Keratinocyte (primary cell): ENCODE measurements at regions not wholly inside any gene's neighbourhood (a gene's known extent, or its start where the extent isn't known, plus 50 kb on each side); places are given as distances from the start of the nearest gene placed in this dataset.

Experiments used
- DNase-seq: peaks from one replicate; pipeline ENCODE4 v3.0.0-alpha.2; 2011; ENCODE audit warnings: low read depth, missing footprints, low spot score
- FAIRE-seq: peaks from 2 replicates; lab custom pipeline; 2011; peaks lifted over from hg19 to GRCh38; lab: Jason Lieb, UNC
- H2AFZ ChIP-seq: 2 replicates; pipeline ENCODE4 v1.6.0; 2012; ENCODE audit warnings: low read length, control low read depth, inconsistent platforms; ENCODE audit not compliant: control insufficient read depth
- H3K27ac ChIP-seq: 2 replicates; pipeline ENCODE4 v1.5.1; 2011; ENCODE audit warnings: low read length; ENCODE audit not compliant: control insufficient read depth, insufficient read depth
- H3K27me3 ChIP-seq: 3 replicates; pipeline ENCODE4 v1.6.0; 2011; ENCODE audit warnings: low read length; ENCODE audit not compliant: control insufficient read depth, insufficient read depth; ENCODE audit errors: extremely low read depth
- H3K36me3 ChIP-seq, 2 experiments: 2 replicates in 1 of 2; 3 replicates in 1 of 2; pipeline ENCODE4 v1.5.1; 2011; ENCODE audit warnings: low read length in 2 of 2, mild to moderate bottlenecking in 1 of 2; ENCODE audit not compliant: control insufficient read depth in 2 of 2, insufficient read depth in 2 of 2; ENCODE audit errors: extremely low read depth in 1 of 2
- H3K4me1 ChIP-seq: 3 replicates; pipeline ENCODE4 v1.5.1; 2011; ENCODE audit warnings: low read length; ENCODE audit not compliant: control insufficient read depth, insufficient read depth; ENCODE audit errors: extremely low read depth
- H3K4me2 ChIP-seq: 3 replicates; pipeline ENCODE4 v1.6.0; 2011; ENCODE audit warnings: low read depth, low read length; ENCODE audit not compliant: control insufficient read depth, insufficient read depth; ENCODE audit errors: extremely low read depth
- H3K4me3 ChIP-seq, 3 experiments: fragments of 200-600 bp in 1 of 3; sonication (generic) in 1 of 3; 2 replicates in 2 of 3; 3 replicates in 1 of 3; pipeline ENCODE4 v1.5.1; 2011 to 2016; ENCODE audit warnings: low read length in 3 of 3, mild to moderate bottlenecking in 3 of 3, control low read depth in 2 of 3, inconsistent platforms in 1 of 3, low read depth in 1 of 3, mixed read lengths in 1 of 3, mixed run types in 1 of 3, moderate library complexity in 1 of 3; ENCODE audit not compliant: control insufficient read depth in 2 of 3, insufficient read depth in 2 of 3; ENCODE audit errors: extremely low read depth in 1 of 3
- H3K79me2 ChIP-seq: 2 replicates; pipeline ENCODE4 v1.6.0; 2012; ENCODE audit warnings: low read length; ENCODE audit not compliant: control insufficient read depth, insufficient read depth
- H3K9ac ChIP-seq: 3 replicates; pipeline ENCODE4 v1.6.0; 2011; ENCODE audit warnings: low read length; ENCODE audit not compliant: control insufficient read depth, insufficient read depth; ENCODE audit errors: extremely low read depth
- H3K9me1 ChIP-seq: 3 replicates; pipeline ENCODE4 v1.6.0; 2011; ENCODE audit warnings: low read length; ENCODE audit not compliant: control insufficient read depth, insufficient read depth; ENCODE audit errors: extremely low read depth
- H3K9me3 ChIP-seq: 2 replicates; pipeline ENCODE4 v1.5.1; 2012; ENCODE audit warnings: low read depth, low read length; ENCODE audit not compliant: control insufficient read depth
- H4K20me1 ChIP-seq: 3 replicates; pipeline ENCODE4 v1.6.0; 2011; ENCODE audit warnings: low read length; ENCODE audit not compliant: control insufficient read depth, insufficient read depth; ENCODE audit errors: extremely low read depth
- EZH2 ChIP-seq: IDR thresholded peaks from one replicate; pipeline ENCODE4 v1.6.1; 2012; ENCODE audit warnings: inconsistent platforms, mild to moderate bottlenecking, low read length, moderate library complexity
- dilution Hi-C: fragments of 300-500 bp; cut with MboI; formaldehyde crosslinking; loops from one replicate; pipeline ENCODE4 v1.7.0; 2020; ENCODE audit warnings: low sequenced_read_pairs; ENCODE audit not compliant: extremely low pct_ligation_motif_present
- TF ChIP-seq, protein P1 (sequence below), 3 experiments: IDR thresholded peaks in 1 of 3; conservative IDR thresholded peaks in 1 of 3; optimal IDR thresholded peaks in 1 of 3; 2 replicates in 2 of 3; 3 replicates in 1 of 3; pipeline versions ENCODE3 to v1.5.1; 2011; ENCODE audit warnings: low read length in 3 of 3, mild to moderate bottlenecking in 3 of 3, moderate library complexity in 2 of 3, control low read depth in 1 of 3, inconsistent platforms in 1 of 3; ENCODE audit not compliant: insufficient read depth in 2 of 3; ENCODE audit errors: extremely low read depth in 1 of 3

DNA sequence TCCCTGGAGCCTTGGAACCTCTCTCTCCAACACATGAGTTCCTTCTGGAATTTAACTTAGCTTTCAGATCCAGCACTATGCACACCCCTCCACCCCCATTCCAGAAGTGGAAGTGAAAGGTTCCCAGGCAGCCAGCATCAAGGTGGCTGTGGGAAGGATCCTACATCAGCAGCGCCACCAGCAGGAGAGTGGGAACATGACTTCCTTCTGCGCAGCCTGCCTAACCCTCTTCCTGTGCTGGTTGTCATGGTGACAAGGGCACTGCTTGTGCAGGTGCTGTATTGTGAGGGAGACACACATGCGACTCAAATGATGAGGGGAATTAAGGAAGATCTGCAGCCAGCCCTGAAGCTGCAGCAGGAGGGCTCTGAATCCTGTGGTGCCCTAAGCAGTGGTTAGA lies 904.5 kb upstream of the API5 start:
- H4K20me1 ChIP-seq: no peaks in the 10 kb centered on the region
- no peaks in the 10 kb centered on the region for H3K27me3 ChIP-seq
- H3K27ac ChIP-seq: no peak overlapping the region

DNA sequence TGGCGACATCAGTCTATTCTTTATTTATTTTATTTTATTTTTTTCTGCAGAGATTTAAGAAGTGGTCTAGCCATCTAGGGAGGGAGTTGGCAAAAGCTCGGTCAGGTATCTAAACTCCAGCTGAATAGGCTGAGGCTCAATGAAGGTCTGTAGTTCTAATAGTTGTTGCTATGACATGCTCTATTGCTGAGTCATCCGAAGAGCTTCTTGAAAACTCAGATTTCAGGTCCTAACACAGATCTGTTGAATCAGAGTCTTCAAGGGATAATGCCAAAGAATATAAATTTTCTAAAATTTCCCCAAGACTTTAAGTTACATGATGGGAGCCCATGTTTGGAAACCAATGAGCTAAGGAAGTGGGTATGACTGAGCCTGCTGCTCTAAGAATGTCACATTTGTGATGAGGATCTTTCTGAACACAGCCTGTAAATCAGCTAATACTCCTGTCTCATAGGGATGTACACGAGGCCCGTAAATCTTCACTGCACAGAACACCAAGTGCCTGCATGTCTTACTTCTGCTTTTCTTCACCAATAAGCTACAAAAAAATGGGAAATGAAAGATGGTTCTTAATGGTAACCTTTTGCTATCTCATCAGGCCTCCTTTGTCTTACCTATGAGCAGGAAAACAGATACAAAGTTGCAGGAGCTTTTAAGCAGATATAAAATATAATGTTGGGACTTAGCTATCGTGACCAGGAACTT lies 901.4 kb upstream of the API5 start:
- H3K36me3 ChIP-seq: no peaks in the 10 kb centered on the region
- no peaks in the 10 kb centered on the region for H4K20me1 ChIP-seq
- no peaks in the 10 kb centered on the region for H3K79me2 ChIP-seq
- H3K27ac ChIP-seq: no peak overlapping the region
- H3K9me3 ChIP-seq: no peaks in the 10 kb centered on the region
- dilution Hi-C loops: no loop called here
- H3K9me1 ChIP-seq: no peaks in the 10 kb centered on the region
- H3K4me3 ChIP-seq: no peak overlapping the region
- TF ChIP-seq, protein P1, sequence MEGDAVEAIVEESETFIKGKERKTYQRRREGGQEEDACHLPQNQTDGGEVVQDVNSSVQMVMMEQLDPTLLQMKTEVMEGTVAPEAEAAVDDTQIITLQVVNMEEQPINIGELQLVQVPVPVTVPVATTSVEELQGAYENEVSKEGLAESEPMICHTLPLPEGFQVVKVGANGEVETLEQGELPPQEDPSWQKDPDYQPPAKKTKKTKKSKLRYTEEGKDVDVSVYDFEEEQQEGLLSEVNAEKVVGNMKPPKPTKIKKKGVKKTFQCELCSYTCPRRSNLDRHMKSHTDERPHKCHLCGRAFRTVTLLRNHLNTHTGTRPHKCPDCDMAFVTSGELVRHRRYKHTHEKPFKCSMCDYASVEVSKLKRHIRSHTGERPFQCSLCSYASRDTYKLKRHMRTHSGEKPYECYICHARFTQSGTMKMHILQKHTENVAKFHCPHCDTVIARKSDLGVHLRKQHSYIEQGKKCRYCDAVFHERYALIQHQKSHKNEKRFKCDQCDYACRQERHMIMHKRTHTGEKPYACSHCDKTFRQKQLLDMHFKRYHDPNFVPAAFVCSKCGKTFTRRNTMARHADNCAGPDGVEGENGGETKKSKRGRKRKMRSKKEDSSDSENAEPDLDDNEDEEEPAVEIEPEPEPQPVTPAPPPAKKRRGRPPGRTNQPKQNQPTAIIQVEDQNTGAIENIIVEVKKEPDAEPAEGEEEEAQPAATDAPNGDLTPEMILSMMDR (optimal IDR thresholded peaks at IDR 0.05 in 1 of 3, IDR thresholded peaks at IDR 0.05 in 1 of 3, conservative IDR thresholded peaks at IDR 0.05 in 1 of 3; ENCODE audit: extremely low read depth in 1 of 3, insufficient read depth in 2 of 3, low read length in 3 of 3): no peak
- no peak for TF ChIP-seq EZH2
- DNase-seq (no peak), FAIRE-seq (peak; percentile 59)
- H2AFZ ChIP-seq: no peak overlapping the region
- no peak overlapping the region for H3K9ac ChIP-seq
- no peak overlapping the region for H3K4me2 ChIP-seq
- no peaks in the 10 kb centered on the region for H3K27me3 ChIP-seq
- H3K4me1 ChIP-seq: no peaks in the 10 kb centered on the region

More for the DNA sequence above, 904.5 kb upstream of the API5 start:
- Histone ChIP-seq H3K4me1 (no peaks in the 10 kb centered on the region), H2AFZ (no peak overlapping the region), H3K36me3 (no peaks in the 10 kb centered on the region), H3K9ac (no peak overlapping the region), H3K9me1 (no peaks in the 10 kb centered on the region), H3K4me2 (no peak overlapping the region), H3K4me3 (no peak overlapping the region), H3K9me3 (no peaks in the 10 kb centered on the region), H3K79me2 (no peaks in the 10 kb centered on the region)
- no peak for FAIRE-seq
- no peak for DNase-seq
- no peak for TF ChIP-seq EZH2
- TF ChIP-seq, protein P1 (optimal IDR thresholded peaks at IDR 0.05 in 1 of 3, IDR thresholded peaks at IDR 0.05 in 1 of 3, conservative IDR thresholded peaks at IDR 0.05 in 1 of 3; ENCODE audit: extremely low read depth in 1 of 3, insufficient read depth in 2 of 3, low read length in 3 of 3): peak in 2 of 3 experiments; percentile 46 to 53
- dilution Hi-C loops: no loop called here
